Lung (tissue), 11 donors: ENCODE measurements at regions not wholly inside any gene's neighbourhood (a gene's known extent, or its start where the extent isn't known, plus 50 kb on each side); places are given as distances from the start of the nearest gene placed in this dataset.

Experiments
- ATAC-seq: fragments of 200-7000 bp; cut with Tn5 transposase; one replicate; pipeline ENCODE4 v1.9.1; 2020; ENCODE audit warnings: moderate number of reproducible peaks; ENCODE audit not compliant: insufficient read depth, low FRiP score
- DNase-seq, 3 donors: peaks; one replicate each; pipeline ENCODE4 v3.0.0-alpha.2; 2013 to 2017
- H3K27ac ChIP-seq, 2 donors: one replicate each; pipeline ENCODE4 v1.5.1; 2013; ENCODE audit warnings: mild to moderate bottlenecking in 2 of 2, moderate library complexity in 2 of 2, control low read depth in 1 of 2, inconsistent platforms in 1 of 2, low read depth in 1 of 2, low read length in 1 of 2
- H3K27me3 ChIP-seq, 3 donors: one replicate each; pipeline ENCODE4 v1.5.1; 2013; ENCODE audit warnings: low read length in 2 of 3; ENCODE audit not compliant: control insufficient read depth in 3 of 3, insufficient read depth in 3 of 3
- H3K36me3 ChIP-seq, 4 donors: one replicate each; pipeline ENCODE4 v1.5.1; 2013; ENCODE audit warnings: low read length in 4 of 4, mild to moderate bottlenecking in 1 of 4, moderate library complexity in 1 of 4; ENCODE audit not compliant: control insufficient read depth in 4 of 4, insufficient read depth in 4 of 4
- H3K4me1 ChIP-seq, 5 donors: one replicate each; pipeline ENCODE4 v1.5.1; 2013; ENCODE audit warnings: low read length in 5 of 5, mild to moderate bottlenecking in 2 of 5, moderate library complexity in 1 of 5; ENCODE audit not compliant: control insufficient read depth in 5 of 5, insufficient read depth in 5 of 5
- H3K4me3 ChIP-seq: one replicate; pipeline ENCODE4 v1.5.1; 2013; ENCODE audit warnings: mild to moderate bottlenecking, control low read depth, moderate library complexity
- H3K9ac ChIP-seq, 2 donors: one replicate each; pipeline ENCODE4 v1.5.1; 2013; ENCODE audit warnings: low read length in 2 of 2, control low read depth in 1 of 2; ENCODE audit not compliant: insufficient read depth in 1 of 2
- H3K9me3 ChIP-seq, 4 donors: one replicate each; pipeline ENCODE4 v1.5.1; 2013; ENCODE audit warnings: low read length in 3 of 4, mild to moderate bottlenecking in 1 of 4, moderate library complexity in 1 of 4; ENCODE audit not compliant: control insufficient read depth in 4 of 4, insufficient read depth in 3 of 4
- WGBS, 2 donors: extraction: QIAGEN DNeasy Blood & Tissue Kit; methylation state at CpG; one replicate each; pipeline ENCODE4 v1.1.7; 2013; 5-methylcytosine and 5-hydroxymethylcytosine counted together
- TF ChIP-seq, protein P1 (sequence below): IDR thresholded peaks from 2 replicates; pipeline ENCODE4 v1.5.1; 2012; ENCODE audit warnings: mild to moderate bottlenecking; ENCODE audit errors: control extremely low read depth, extremely low read depth
- donor health status: control.
- donor health status: control.
- donor health status: Bipolar disorder and iron deficiency.
- donor health status: healthy.
- donor health status: DM: yes; HTN: yes; CAD: no.

DNA sequence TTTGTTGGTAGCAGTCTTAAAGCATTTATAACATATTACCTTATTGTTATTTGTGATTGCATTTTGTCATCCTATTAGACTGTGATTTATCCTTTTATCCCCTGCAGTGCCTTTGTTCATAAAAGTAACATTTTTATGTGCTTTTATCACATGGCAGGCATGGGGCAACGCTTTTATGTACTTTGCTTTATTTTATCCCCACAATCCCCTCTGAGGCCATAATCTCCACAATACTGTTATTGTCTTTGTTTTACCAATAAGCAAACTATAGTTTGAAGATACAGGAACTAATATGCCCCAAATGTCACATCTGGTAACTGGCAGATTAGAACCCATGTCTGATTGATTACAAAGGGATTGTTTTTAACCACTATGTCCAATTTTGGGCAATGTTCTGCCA is 613.5 kb downstream of the REEP3 start:
- Histone ChIP-seq H3K36me3 (no peaks in the 10 kb centered on the region), H3K9me3 (no peaks in the 10 kb centered on the region), H3K27ac (no peak overlapping the region), H3K4me3 (no peak overlapping the region), H3K9ac (no peak overlapping the region), H3K4me1 (no peaks in the 10 kb centered on the region), H3K27me3 (no peaks in the 10 kb centered on the region)
- 90% methylated on average over 1 of the region's 1 CpG for WGBS, 2 donors
- TF ChIP-seq, protein P1, sequence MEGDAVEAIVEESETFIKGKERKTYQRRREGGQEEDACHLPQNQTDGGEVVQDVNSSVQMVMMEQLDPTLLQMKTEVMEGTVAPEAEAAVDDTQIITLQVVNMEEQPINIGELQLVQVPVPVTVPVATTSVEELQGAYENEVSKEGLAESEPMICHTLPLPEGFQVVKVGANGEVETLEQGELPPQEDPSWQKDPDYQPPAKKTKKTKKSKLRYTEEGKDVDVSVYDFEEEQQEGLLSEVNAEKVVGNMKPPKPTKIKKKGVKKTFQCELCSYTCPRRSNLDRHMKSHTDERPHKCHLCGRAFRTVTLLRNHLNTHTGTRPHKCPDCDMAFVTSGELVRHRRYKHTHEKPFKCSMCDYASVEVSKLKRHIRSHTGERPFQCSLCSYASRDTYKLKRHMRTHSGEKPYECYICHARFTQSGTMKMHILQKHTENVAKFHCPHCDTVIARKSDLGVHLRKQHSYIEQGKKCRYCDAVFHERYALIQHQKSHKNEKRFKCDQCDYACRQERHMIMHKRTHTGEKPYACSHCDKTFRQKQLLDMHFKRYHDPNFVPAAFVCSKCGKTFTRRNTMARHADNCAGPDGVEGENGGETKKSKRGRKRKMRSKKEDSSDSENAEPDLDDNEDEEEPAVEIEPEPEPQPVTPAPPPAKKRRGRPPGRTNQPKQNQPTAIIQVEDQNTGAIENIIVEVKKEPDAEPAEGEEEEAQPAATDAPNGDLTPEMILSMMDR: no peak
- ATAC-seq (no peak), DNase-seq (no peak)

DNA sequence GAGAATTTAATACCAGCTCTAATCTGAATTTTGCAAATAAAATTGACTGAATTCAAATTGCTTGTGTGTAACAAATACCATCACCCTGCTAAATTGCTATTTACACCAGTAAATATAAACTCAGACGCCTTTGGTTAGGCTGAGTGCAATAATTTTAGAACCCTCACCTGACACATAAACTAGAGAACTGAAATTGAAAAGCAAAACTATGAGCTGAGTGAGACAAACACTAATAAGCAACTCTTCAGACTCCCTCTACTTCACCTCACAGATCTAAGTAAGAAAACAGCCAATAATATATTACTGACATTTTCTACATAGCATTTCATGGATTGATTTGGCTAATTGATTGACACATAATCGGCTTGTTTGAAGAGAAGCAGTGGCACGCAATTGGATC is 621.2 kb downstream of the REEP3 start:
- Histone ChIP-seq H3K27ac (no peak overlapping the region), H3K27me3 (no peaks in the 10 kb centered on the region), H3K4me3 (no peak overlapping the region), H3K9me3 (no peaks in the 10 kb centered on the region), H3K4me1 (no peaks in the 10 kb centered on the region), H3K9ac (no peak overlapping the region), H3K36me3 (no peaks in the 10 kb centered on the region)
- TF ChIP-seq, protein P1: no peak
- no peak for DNase-seq
- WGBS, 2 donors: 86 to 90% methylated on average over 3 of the region's 3 CpGs
- ATAC-seq: no peak

DNA sequence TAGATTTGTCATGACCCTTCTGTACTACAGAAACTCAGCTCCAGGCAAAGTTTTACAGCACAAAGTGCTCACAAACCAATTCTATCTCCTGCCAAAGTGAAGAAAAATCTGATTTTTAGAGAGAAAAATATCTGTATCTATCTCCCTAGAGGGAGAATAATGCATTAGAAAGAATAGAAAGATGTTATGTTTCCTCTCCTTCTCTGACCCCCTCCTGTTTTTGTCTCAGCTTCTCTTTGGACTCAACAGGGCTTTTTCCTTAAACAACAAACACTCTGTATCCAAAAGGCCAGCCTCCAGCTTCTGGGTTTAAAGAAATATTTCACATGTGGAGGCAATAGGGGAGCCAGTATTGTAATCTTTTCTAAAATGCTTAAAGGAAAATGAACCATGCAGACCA is 627.4 kb downstream of the REEP3 start:
- ATAC-seq (no peak), DNase-seq (peak in 1 of 3 donors; percentile 3)
- Histone ChIP-seq H3K9me3 (no peaks in the 10 kb centered on the region), H3K4me3 (no peak overlapping the region), H3K9ac (no peak overlapping the region), H3K27me3 (no peaks in the 10 kb centered on the region), H3K4me1 (no peaks in the 10 kb centered on the region), H3K27ac (no peak overlapping the region), H3K36me3 (no peaks in the 10 kb centered on the region)
- TF ChIP-seq, protein P1: no peak

DNA sequence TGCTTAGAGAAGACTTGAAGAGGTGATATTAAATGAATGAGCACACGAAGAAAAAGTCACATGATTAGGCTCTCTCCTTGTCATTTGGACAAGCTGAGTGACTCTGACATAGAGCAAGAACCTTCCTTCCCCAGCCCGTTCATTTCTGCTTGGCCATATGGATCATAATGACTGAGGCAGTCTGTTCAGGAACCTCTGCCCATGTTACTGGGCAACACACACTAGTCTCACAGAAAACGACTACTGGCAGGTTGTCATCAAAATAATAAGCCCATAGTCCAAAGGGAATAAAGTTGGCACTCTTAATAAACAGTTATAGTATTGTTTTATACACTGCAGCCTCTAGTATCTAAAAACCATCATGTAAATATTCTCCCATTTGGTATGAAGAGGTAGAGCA is 635.0 kb downstream of the REEP3 start:
- ATAC-seq (no peak), DNase-seq (no peak)
- no peak overlapping the region for H3K27ac ChIP-seq
- no peak overlapping the region for H3K9ac ChIP-seq
- no peak overlapping the region for H3K4me3 ChIP-seq
- H3K27me3 ChIP-seq: no peaks in the 10 kb centered on the region
- H3K9me3 ChIP-seq: no peaks in the 10 kb centered on the region
- no peaks in the 10 kb centered on the region for H3K4me1 ChIP-seq
- H3K36me3 ChIP-seq: no peaks in the 10 kb centered on the region
- TF ChIP-seq, protein P1: no peak
- WGBS, 2 donors: 56 to 78% methylated on average over 3 of the region's 3 CpGs
